ENCODE measurements at regions not wholly inside any gene's neighbourhood (a gene's known extent, or its start where the extent isn't known, plus 50 kb on each side); places are given as distances from the start of the nearest gene placed in this dataset.

- dilution Hi-C loops (cut with MboI; ENCODE audit: extremely low pct_ligation_motif_present, low sequenced_read_pairs) = no loop called here
- ChIA-PET CTCF (no interaction called here), POLR2A (no interaction called here)
- no peaks in the 10 kb centered on the region for H3K9me1 ChIP-seq (replicated peaks; ENCODE audit: control insufficient read depth, extremely low read depth, insufficient read depth, low read length)
- FAIRE-seq (no peak), DNase-seq (ENCODE audit: low read depth, low spot score) (no peak)
- no peaks in the 10 kb centered on the region for H3K36me3 ChIP-seq (ENCODE audit: control insufficient read depth in 2 of 2, extremely low read depth in 1 of 2, insufficient read depth in 2 of 2, low read length in 2 of 2)
- no peak overlapping the region for H3K4me3 ChIP-seq (replicated peaks in 1 of 3; ENCODE audit: insufficient read depth in 1 of 3, low read depth in 1 of 3, low read length in 3 of 3)
- H3K79me2 ChIP-seq (ENCODE audit: control insufficient read depth, insufficient read depth, low read length) = no peaks in the 10 kb centered on the region
- no peak overlapping the region for H2AFZ ChIP-seq (ENCODE audit: low read depth, low read length)
- H3K27me3 ChIP-seq (ENCODE audit: control insufficient read depth in 2 of 2, insufficient read depth in 2 of 2, low read length in 2 of 2) = no peaks in the 10 kb centered on the region
- H3K27ac ChIP-seq (ENCODE audit: insufficient read depth, low read depth, low read length) = no peak overlapping the region
- no peaks in the 10 kb centered on the region for H3K4me1 ChIP-seq (ENCODE audit: control insufficient read depth, extremely low read depth, insufficient read depth, low read length)
- H3K9me3 ChIP-seq (replicated peaks; ENCODE audit: control insufficient read depth, insufficient read depth, low read length) = no peaks in the 10 kb centered on the region
- H3K4me2 ChIP-seq (ENCODE audit: insufficient read depth, low read length) = no peak overlapping the region
- no peaks in the 10 kb centered on the region for H4K20me1 ChIP-seq (replicated peaks; ENCODE audit: control insufficient read depth, extremely low read depth, insufficient read depth, low read length)
- TF ChIP-seq POLR2AphosphoS5 (IDR thresholded peaks at IDR 0.05; ENCODE audit: insufficient read depth, low read depth, low read length) (no peak), MYC (IDR thresholded peaks at IDR 0.05; ENCODE audit: low read depth, low read length) (no peak), EZH2 (IDR thresholded peaks at IDR 0.05; ENCODE audit: borderline replicate concordance, low read depth, low read length, severe bottlenecking) (no peak), CTCF (IDR thresholded peaks at IDR 0.05; ENCODE audit: extremely low read depth in 1 of 2, insufficient read depth in 1 of 2, low read depth in 1 of 2, low read length in 2 of 2) (no peak), FOS (IDR thresholded peaks at IDR 0.05; ENCODE audit: borderline replicate concordance, insufficient read depth, low read length) (no peak), MAX (IDR thresholded peaks at IDR 0.05; ENCODE audit: insufficient read depth, insufficient read length) (no peak), JUN (IDR thresholded peaks at IDR 0.05; ENCODE audit: borderline replicate concordance, insufficient read depth, insufficient read length, low read depth) (no peak), GATA2 (IDR thresholded peaks at IDR 0.05; ENCODE audit: insufficient read depth, insufficient read length, low read depth, low read length) (no peak), POLR2A (IDR thresholded peaks at IDR 0.05; ENCODE audit: low read depth, low read length) (no peak)
- intact Hi-C loops (cut with micrococcal nuclease) = no loop called here
- no TSS peak for BruUV-seq (replicated peaks)
- H3K9ac ChIP-seq (replicated peaks; ENCODE audit: extremely low read depth, insufficient read depth, low read length) = no peak overlapping the region
These were observed 400.0 kb upstream of the TMPRSS15 start for GRCh38 chr21:18803624-18804023.

Measured in endothelial cell of umbilical vein (primary cell).